ENCODE measurements at regions not wholly inside any gene's neighbourhood (a gene's known extent, or its start where the extent isn't known, plus 50 kb on each side); places are given as distances from the start of the nearest gene placed in this dataset.

DNA sequence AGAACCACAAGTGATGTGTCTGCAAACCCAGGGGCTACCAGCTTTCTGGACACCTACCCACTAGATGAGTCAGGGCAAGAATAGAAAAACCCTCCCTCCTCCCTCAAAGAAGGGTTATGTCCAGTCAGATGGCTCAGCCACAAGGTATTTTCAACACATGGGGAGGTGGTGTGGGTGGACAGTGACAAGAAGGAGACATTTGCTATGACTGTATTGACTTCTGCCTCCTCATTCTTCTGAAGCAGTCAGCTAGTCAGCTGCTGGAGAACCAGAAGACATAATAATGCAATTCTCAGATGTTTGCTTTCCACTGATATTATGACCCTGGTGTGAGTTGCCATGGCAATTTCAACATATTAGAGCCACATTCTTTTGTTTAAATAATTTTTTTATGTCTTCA lies 66.7 kb upstream of the GOLGA8B start:
- intact Hi-C loops (cut with DNase I): no loop called here

DNA sequence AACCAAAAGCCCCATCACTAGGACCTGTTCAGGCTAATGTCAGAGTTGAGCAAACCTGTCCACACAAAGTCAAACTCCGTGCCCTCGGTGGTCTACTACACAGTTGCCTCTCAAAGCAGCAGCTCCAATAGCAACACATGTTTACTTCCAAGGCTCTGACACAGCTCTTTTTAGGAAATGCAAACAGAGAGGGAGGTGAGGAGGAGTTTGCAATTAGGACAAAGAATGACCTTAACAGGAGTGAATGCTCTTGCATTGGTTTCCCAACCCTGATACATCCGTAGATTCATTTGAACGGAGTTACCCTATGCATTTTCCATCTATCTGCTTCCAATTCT lies 64.8 kb upstream of the GOLGA8B start:
- intact Hi-C loops (cut with DNase I): no loop called here
- no peaks in the 10 kb centered on the region for H3K36me3 ChIP-seq
- H3K4me1 ChIP-seq: no peaks in the 10 kb centered on the region
- H3K27ac ChIP-seq: no peak overlapping the region
- DNase-seq: no peak
- H3K27me3 ChIP-seq: no peaks in the 10 kb centered on the region
- ATAC-seq: no peak
- H3K9me3 ChIP-seq: no peaks in the 10 kb centered on the region
- TF ChIP-seq, protein P1, sequence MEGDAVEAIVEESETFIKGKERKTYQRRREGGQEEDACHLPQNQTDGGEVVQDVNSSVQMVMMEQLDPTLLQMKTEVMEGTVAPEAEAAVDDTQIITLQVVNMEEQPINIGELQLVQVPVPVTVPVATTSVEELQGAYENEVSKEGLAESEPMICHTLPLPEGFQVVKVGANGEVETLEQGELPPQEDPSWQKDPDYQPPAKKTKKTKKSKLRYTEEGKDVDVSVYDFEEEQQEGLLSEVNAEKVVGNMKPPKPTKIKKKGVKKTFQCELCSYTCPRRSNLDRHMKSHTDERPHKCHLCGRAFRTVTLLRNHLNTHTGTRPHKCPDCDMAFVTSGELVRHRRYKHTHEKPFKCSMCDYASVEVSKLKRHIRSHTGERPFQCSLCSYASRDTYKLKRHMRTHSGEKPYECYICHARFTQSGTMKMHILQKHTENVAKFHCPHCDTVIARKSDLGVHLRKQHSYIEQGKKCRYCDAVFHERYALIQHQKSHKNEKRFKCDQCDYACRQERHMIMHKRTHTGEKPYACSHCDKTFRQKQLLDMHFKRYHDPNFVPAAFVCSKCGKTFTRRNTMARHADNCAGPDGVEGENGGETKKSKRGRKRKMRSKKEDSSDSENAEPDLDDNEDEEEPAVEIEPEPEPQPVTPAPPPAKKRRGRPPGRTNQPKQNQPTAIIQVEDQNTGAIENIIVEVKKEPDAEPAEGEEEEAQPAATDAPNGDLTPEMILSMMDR (IDR thresholded peaks at IDR 0.05): no peak
- no peak overlapping the region for H3K4me3 ChIP-seq

More for the DNA sequence above, 66.7 kb upstream of the GOLGA8B start:
- H3K27me3 ChIP-seq: no peaks in the 10 kb centered on the region
- DNase-seq: no peak
- TF ChIP-seq, protein P1 (IDR thresholded peaks at IDR 0.05): no peak
- no peaks in the 10 kb centered on the region for H3K9me3 ChIP-seq
- H3K4me1 ChIP-seq: no peaks in the 10 kb centered on the region
- no peak overlapping the region for H3K27ac ChIP-seq
- no peaks in the 10 kb centered on the region for H3K36me3 ChIP-seq
- no peak overlapping the region for H3K4me3 ChIP-seq
- ATAC-seq: no peak

DNA sequence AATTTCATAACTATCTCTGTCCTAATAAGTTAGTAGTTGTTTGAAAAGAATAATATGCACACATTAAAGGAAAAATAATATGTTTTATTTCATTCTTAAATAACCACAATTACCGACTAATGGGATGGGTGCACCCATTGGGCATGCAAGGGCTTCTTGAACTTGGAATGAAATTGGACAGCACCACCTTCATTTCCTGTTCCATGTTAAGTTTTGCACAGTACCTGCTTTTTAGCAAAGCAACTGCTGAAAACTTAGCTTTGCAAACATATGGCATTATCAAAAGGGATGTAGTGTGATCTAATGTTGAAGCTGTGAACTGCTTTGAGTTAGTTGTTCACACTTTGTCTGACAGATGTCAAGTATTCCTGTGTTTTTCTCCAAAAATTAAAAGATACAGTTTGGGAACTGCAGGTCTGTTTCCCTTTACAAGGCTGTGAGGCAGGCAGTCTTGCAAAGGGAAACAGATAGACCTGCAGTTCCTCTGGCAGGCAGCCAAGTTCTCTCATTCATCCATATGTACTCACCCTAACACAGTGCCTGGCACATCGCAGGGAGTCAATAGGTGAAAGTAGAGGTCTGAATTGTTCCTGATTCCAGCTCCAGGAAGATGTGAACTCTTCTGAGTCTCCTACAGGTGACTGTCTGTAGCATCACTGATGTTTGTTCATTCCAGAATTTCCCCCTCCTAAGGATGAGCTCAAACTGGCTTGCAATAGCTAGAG lies 64.3 kb upstream of the GOLGA8B start:
- Histone ChIP-seq H3K4me3 (no peak overlapping the region), H3K36me3 (no peaks in the 10 kb centered on the region), H3K27me3 (no peaks in the 10 kb centered on the region), H3K4me1 (no peaks in the 10 kb centered on the region), H3K9me3 (no peaks in the 10 kb centered on the region), H3K27ac (no peak overlapping the region)
- intact Hi-C loops (cut with DNase I): no loop called here
- ATAC-seq (no peak), DNase-seq (no peak)
- TF ChIP-seq, protein P1 (IDR thresholded peaks at IDR 0.05): no peak

DNA sequence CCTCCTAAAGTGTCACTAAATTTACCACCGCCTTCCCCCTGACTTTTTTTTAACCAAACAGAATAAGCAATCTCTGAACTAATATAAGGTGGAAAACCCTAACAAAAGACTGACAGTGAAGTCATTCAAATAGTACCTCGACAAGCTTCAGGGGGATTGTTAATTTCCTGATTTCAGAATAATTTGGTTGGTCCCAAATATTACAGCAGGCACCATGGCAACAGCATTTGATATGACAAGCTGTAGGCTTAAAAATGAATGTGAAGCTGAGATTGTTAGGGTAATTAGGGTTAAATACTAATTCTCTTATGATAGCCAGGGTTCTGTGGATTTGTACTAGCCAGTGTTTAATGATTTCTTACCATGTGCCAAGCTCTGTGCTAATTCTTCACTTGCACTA lies 63.5 kb upstream of the GOLGA8B start:
- no peak for ATAC-seq
- TF ChIP-seq, protein P1 (IDR thresholded peaks at IDR 0.05): no peak
- no peaks in the 10 kb centered on the region for H3K9me3 ChIP-seq

DNA sequence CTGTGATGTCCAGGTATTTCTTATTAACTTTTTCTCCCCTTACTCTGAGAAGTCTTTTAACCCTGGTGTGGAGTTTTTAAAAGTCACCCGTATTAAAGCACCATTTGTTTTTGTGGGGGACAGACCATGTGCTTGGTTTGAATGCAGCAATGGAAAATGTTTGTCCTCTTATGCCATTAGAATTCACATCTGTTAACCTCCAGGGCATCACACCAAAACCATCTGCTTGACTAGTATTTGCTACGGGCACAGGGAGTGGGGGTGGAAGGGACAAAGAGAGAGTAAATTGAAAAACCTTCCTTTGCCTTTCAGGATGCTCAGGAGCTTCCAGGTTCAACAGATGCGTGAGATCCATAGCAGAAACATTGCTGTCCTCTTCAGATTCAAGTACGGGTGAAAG lies 61.4 kb upstream of the GOLGA8B start:
- Histone ChIP-seq H3K4me1 (no peaks in the 10 kb centered on the region), H3K36me3 (no peaks in the 10 kb centered on the region), H3K9me3 (no peaks in the 10 kb centered on the region), H3K27ac (no peak overlapping the region), H3K27me3 (no peaks in the 10 kb centered on the region), H3K4me3 (no peak overlapping the region)
- TF ChIP-seq, protein P1 (IDR thresholded peaks at IDR 0.05): no peak
- ATAC-seq (no peak), DNase-seq (no peak)
- intact Hi-C loops (cut with DNase I): no loop called here

More for the DNA sequence above, 63.5 kb upstream of the GOLGA8B start:
- H3K36me3 ChIP-seq: no peaks in the 10 kb centered on the region
- H3K27me3 ChIP-seq: no peaks in the 10 kb centered on the region
- intact Hi-C loops (cut with DNase I): no loop called here
- no peak overlapping the region for H3K4me3 ChIP-seq
- DNase-seq: no peak
- no peak overlapping the region for H3K27ac ChIP-seq
- H3K4me1 ChIP-seq: no peaks in the 10 kb centered on the region

GRCh38 chr15:34644061-34644460 lies 60.6 kb upstream of the GOLGA8B start:
- no peaks in the 10 kb centered on the region for H3K4me1 ChIP-seq
- intact Hi-C loops (cut with DNase I): no loop called here
- no peak for DNase-seq
- no peaks in the 10 kb centered on the region for H3K36me3 ChIP-seq
- H3K4me3 ChIP-seq: no peak overlapping the region
- H3K9me3 ChIP-seq: no peaks in the 10 kb centered on the region
- no peaks in the 10 kb centered on the region for H3K27me3 ChIP-seq
- ATAC-seq: no peak
- TF ChIP-seq, protein P1 (IDR thresholded peaks at IDR 0.05): no peak
- H3K27ac ChIP-seq: no peak overlapping the region
